Endodermal cell (in vitro differentiated cells): ENCODE measurements at regions not wholly inside any gene's neighbourhood (a gene's known extent, or its start where the extent isn't known, plus 50 kb on each side); places are given as distances from the start of the nearest gene placed in this dataset.

ENCODE experiments used
- DNase-seq: peaks from one replicate; pipeline ENCODE4 v3.0.0-alpha.2; 2017
- H3K27ac ChIP-seq: 2 replicates; pipeline ENCODE4 v1.5.1; 2013; ENCODE audit warnings: mild to moderate bottlenecking, low read depth, low read length, moderate library complexity
- H3K27me3 ChIP-seq: 2 replicates; pipeline ENCODE4 v1.6.1; 2013; ENCODE audit warnings: mild to moderate bottlenecking, low read length, moderate library complexity; ENCODE audit not compliant: insufficient read depth, control insufficient read depth, poor library complexity, severe bottlenecking
- H3K36me3 ChIP-seq: 2 replicates; pipeline ENCODE4 v1.7.0; 2013; ENCODE audit warnings: mild to moderate bottlenecking, low read length, moderate library complexity; ENCODE audit not compliant: control insufficient read depth, insufficient read depth
- H3K4me1 ChIP-seq: one replicate; pipeline ENCODE4 v1.7.0; 2013; ENCODE audit warnings: low read length; ENCODE audit not compliant: control insufficient read depth, insufficient read depth
- H3K4me3 ChIP-seq: 2 replicates; pipeline ENCODE4 v1.5.1; 2013; ENCODE audit warnings: mild to moderate bottlenecking, low read length, moderate library complexity
- H3K9ac ChIP-seq: 2 replicates; pipeline ENCODE4 v1.6.1; 2013; ENCODE audit warnings: mild to moderate bottlenecking, low read length, moderate library complexity; ENCODE audit not compliant: poor library complexity, severe bottlenecking; ENCODE audit errors: extremely low read depth
- H3K9me3 ChIP-seq: 2 replicates; pipeline ENCODE4 v1.6.1; 2013; ENCODE audit warnings: mild to moderate bottlenecking, low read length, moderate library complexity; ENCODE audit not compliant: control insufficient read depth
- H3K27ac Mint-ChIP-seq: 2 replicates; pipeline ENCODE4 v1.8.0; 2020; ENCODE audit warnings: mixed read lengths
- H3K27me3 Mint-ChIP-seq: 2 replicates; pipeline ENCODE4 v1.8.0; 2021; ENCODE audit warnings: mild to moderate bottlenecking, mixed read lengths; ENCODE audit not compliant: insufficient read depth
- H3K36me3 Mint-ChIP-seq: 2 replicates; pipeline ENCODE4 v1.8.0; 2020; ENCODE audit warnings: low read depth, mixed read lengths
- H3K4me1 Mint-ChIP-seq: 2 replicates; pipeline ENCODE4 v1.8.0; 2020; ENCODE audit warnings: mixed read lengths
- H3K4me3 Mint-ChIP-seq: 2 replicates; pipeline ENCODE4 v1.8.0; 2020; ENCODE audit warnings: mild to moderate bottlenecking, moderate library complexity, mixed read lengths
- H3K9me3 Mint-ChIP-seq: 2 replicates; pipeline ENCODE4 v1.8.0; 2020; ENCODE audit warnings: mild to moderate bottlenecking, mixed read lengths
- CTCF ChIP-seq: fragments of 200-600 bp; sonication (generic); conservative IDR thresholded peaks from 2 replicates; pipeline ENCODE4 v1.5.0; 2021; ENCODE audit warnings: antibody characterized with exemption, mild to moderate bottlenecking
- WGBS, 2 experiments: methylation state at CpG; one replicate each; pipeline versions ENCODE4 v1.1.5 to v1.1.7; 2013; ENCODE audit warnings: missing lambda C conversion rate in 2 of 2, mixed read lengths in 1 of 2; ENCODE audit not compliant: insufficient coverage in 1 of 2, insufficient read length in 1 of 2; 5-methylcytosine and 5-hydroxymethylcytosine counted together

- no peaks in the 10 kb centered on the region for H3K27me3 ChIP-seq
- no peak overlapping the region for H3K9ac ChIP-seq
- Mint-ChIP-seq H3K4me1 (peaks cover 2% of the 10 kb centered on the region), H3K9me3 (no peaks in the 10 kb centered on the region), H3K27ac (no peak overlapping the region), H3K4me3 (no peak overlapping the region), H3K36me3 (no peaks in the 10 kb centered on the region), H3K27me3 (no peaks in the 10 kb centered on the region)
- 94% methylated on average over 2 of the region's 2 CpGs; no CpG with 5 or more reads in 1 of the 2 experiments for WGBS, 2 experiments
- TF ChIP-seq CTCF = no peak
- H3K4me3 ChIP-seq = no peak overlapping the region
- no peaks in the 10 kb centered on the region for H3K36me3 ChIP-seq
- DNase-seq = no peak
- H3K27ac ChIP-seq = no peak overlapping the region
- no peaks in the 10 kb centered on the region for H3K4me1 ChIP-seq
- no peaks in the 10 kb centered on the region for H3K9me3 ChIP-seq
These were observed 306.1 kb downstream of the ZEB2 start for GRCh38 chr2:144213797-144214196.

GRCh38 chr2:144211826-144212225, 308.1 kb downstream of the ZEB2 start:
- DNase-seq = no peak
- Histone ChIP-seq H3K4me3 (no peak overlapping the region), H3K4me1 (no peaks in the 10 kb centered on the region), H3K27ac (no peak overlapping the region), H3K27me3 (no peaks in the 10 kb centered on the region), H3K9ac (no peak overlapping the region), H3K9me3 (no peaks in the 10 kb centered on the region), H3K36me3 (peaks cover 4% of the 10 kb centered on the region)
- WGBS, 2 experiments = 94 to 95% methylated on average over 4 of the region's 4 CpGs
- no peak overlapping the region for H3K27ac Mint-ChIP-seq
- H3K4me3 Mint-ChIP-seq = no peak overlapping the region
- H3K27me3 Mint-ChIP-seq = no peaks in the 10 kb centered on the region
- H3K9me3 Mint-ChIP-seq = no peaks in the 10 kb centered on the region
- no peak for TF ChIP-seq CTCF
- H3K4me1 Mint-ChIP-seq = peaks cover 2% of the 10 kb centered on the region
- peaks cover 5% of the 10 kb centered on the region for H3K36me3 Mint-ChIP-seq

- no peak for DNase-seq
- WGBS, 2 experiments = 94 to 100% methylated on average over 1 to 4 of the region's 4 CpGs
- Mint-ChIP-seq H3K27me3 (no peaks in the 10 kb centered on the region), H3K4me1 (peaks cover 2% of the 10 kb centered on the region), H3K4me3 (no peak overlapping the region), H3K9me3 (no peaks in the 10 kb centered on the region), H3K36me3 (peaks cover 5% of the 10 kb centered on the region), H3K27ac (no peak overlapping the region)
- no peak for TF ChIP-seq CTCF
- H3K4me3 ChIP-seq = no peak overlapping the region
- no peaks in the 10 kb centered on the region for H3K9me3 ChIP-seq
- H3K9ac ChIP-seq = no peak overlapping the region
- no peaks in the 10 kb centered on the region for H3K4me1 ChIP-seq
- H3K27me3 ChIP-seq = no peaks in the 10 kb centered on the region
- H3K36me3 ChIP-seq = peaks cover 4% of the 10 kb centered on the region
- H3K27ac ChIP-seq = no peak overlapping the region
These were observed 308.9 kb downstream of the ZEB2 start for GRCh38 chr2:144211065-144211464.
